ENCODE measurements at regions not wholly inside any gene's neighbourhood (a gene's known extent, or its start where the extent isn't known, plus 50 kb on each side); places are given as distances from the start of the nearest gene placed in this dataset.

- Histone ChIP-seq H4K20me1 (ENCODE audit: control insufficient read depth, extremely low read depth, insufficient read depth, low read length) (no peaks in the 10 kb centered on the region), H3K4me3 (ENCODE audit: control insufficient read depth in 2 of 3, extremely low read depth in 1 of 3, insufficient read depth in 2 of 3, low read depth in 1 of 3, low read length in 3 of 3) (no peak overlapping the region), H3K9ac (ENCODE audit: control insufficient read depth, extremely low read depth, insufficient read depth, low read length) (no peak overlapping the region), H3K79me2 (ENCODE audit: control insufficient read depth, insufficient read depth, low read length) (no peaks in the 10 kb centered on the region), H3K4me2 (ENCODE audit: control insufficient read depth, extremely low read depth, insufficient read depth, low read depth, low read length) (no peak overlapping the region), H3K36me3 (ENCODE audit: control insufficient read depth in 2 of 2, extremely low read depth in 1 of 2, insufficient read depth in 2 of 2, low read length in 2 of 2) (no peaks in the 10 kb centered on the region), H2AFZ (ENCODE audit: control insufficient read depth, low read length) (no peak overlapping the region), H3K9me1 (ENCODE audit: control insufficient read depth, extremely low read depth, insufficient read depth, low read length) (no peaks in the 10 kb centered on the region), H3K27me3 (ENCODE audit: control insufficient read depth, extremely low read depth, insufficient read depth, low read length) (no peaks in the 10 kb centered on the region), H3K4me1 (ENCODE audit: control insufficient read depth, extremely low read depth, insufficient read depth, low read length) (peaks cover 9% of the 10 kb centered on the region), H3K9me3 (ENCODE audit: control insufficient read depth, low read depth, low read length) (no peaks in the 10 kb centered on the region), H3K27ac (ENCODE audit: control insufficient read depth, insufficient read depth, low read length) (no peak overlapping the region)
- DNase-seq (ENCODE audit: low read depth, low spot score) (no peak), FAIRE-seq (no peak)
- TF ChIP-seq CTCF (optimal IDR thresholded peaks at IDR 0.05 in 1 of 3, IDR thresholded peaks at IDR 0.05 in 1 of 3, conservative IDR thresholded peaks at IDR 0.05 in 1 of 3; ENCODE audit: extremely low read depth in 1 of 3, insufficient read depth in 2 of 3, low read length in 3 of 3) (no peak), EZH2 (IDR thresholded peaks at IDR 0.05; ENCODE audit: low read length) (no peak)
- dilution Hi-C loops (cut with MboI; ENCODE audit: extremely low pct_ligation_motif_present, low sequenced_read_pairs): loop anchor here (10.0 kb wide), 1 partner anchor 135 kb away; no protein-coding TSS in a partner anchor
Observed at GRCh38 chr17:37849617-37849972, 74.6 kb upstream of the TBC1D3K start.

- H3K36me3 ChIP-seq (ENCODE audit: control insufficient read depth in 2 of 2, extremely low read depth in 1 of 2, insufficient read depth in 2 of 2, low read length in 2 of 2): no peaks in the 10 kb centered on the region
- dilution Hi-C loops (cut with MboI; ENCODE audit: extremely low pct_ligation_motif_present, low sequenced_read_pairs): loop anchor here (10.0 kb wide), 1 partner anchor 134 kb away; no protein-coding TSS in a partner anchor
- peak; percentile 67 for DNase-seq (ENCODE audit: low read depth, low spot score)
- no peak overlapping the region for H3K4me2 ChIP-seq (ENCODE audit: control insufficient read depth, extremely low read depth, insufficient read depth, low read depth, low read length)
- H2AFZ ChIP-seq (ENCODE audit: control insufficient read depth, low read length): no peak overlapping the region
- no peak overlapping the region for H3K4me3 ChIP-seq (ENCODE audit: control insufficient read depth in 2 of 3, extremely low read depth in 1 of 3, insufficient read depth in 2 of 3, low read depth in 1 of 3, low read length in 3 of 3)
- H3K27me3 ChIP-seq (ENCODE audit: control insufficient read depth, extremely low read depth, insufficient read depth, low read length): peaks cover 3% of the 10 kb centered on the region
- H3K4me1 ChIP-seq (ENCODE audit: control insufficient read depth, extremely low read depth, insufficient read depth, low read length): peaks cover 9% of the 10 kb centered on the region
- no peak overlapping the region for H3K27ac ChIP-seq (ENCODE audit: control insufficient read depth, insufficient read depth, low read length)
- no peak for FAIRE-seq
- TF ChIP-seq EZH2 (IDR thresholded peaks at IDR 0.05; ENCODE audit: low read length): no peak
- TF ChIP-seq CTCF (optimal IDR thresholded peaks at IDR 0.05 in 1 of 3, IDR thresholded peaks at IDR 0.05 in 1 of 3, conservative IDR thresholded peaks at IDR 0.05 in 1 of 3; ENCODE audit: extremely low read depth in 1 of 3, insufficient read depth in 2 of 3, low read length in 3 of 3): no peak
- no peaks in the 10 kb centered on the region for H3K9me3 ChIP-seq (ENCODE audit: control insufficient read depth, low read depth, low read length)
- no peak overlapping the region for H3K9ac ChIP-seq (ENCODE audit: control insufficient read depth, extremely low read depth, insufficient read depth, low read length)
- H4K20me1 ChIP-seq (ENCODE audit: control insufficient read depth, extremely low read depth, insufficient read depth, low read length): no peaks in the 10 kb centered on the region
- H3K9me1 ChIP-seq (ENCODE audit: control insufficient read depth, extremely low read depth, insufficient read depth, low read length): no peaks in the 10 kb centered on the region
- no peaks in the 10 kb centered on the region for H3K79me2 ChIP-seq (ENCODE audit: control insufficient read depth, insufficient read depth, low read length)
Observed at GRCh38 chr17:37848690-37849616, 75.3 kb upstream of the TBC1D3K start.

All from keratinocyte (primary cell).